HG03064 (cell line): ENCODE measurements at regions not wholly inside any gene's neighbourhood (a gene's known extent, or its start where the extent isn't known, plus 50 kb on each side); places are given as distances from the start of the nearest gene placed in this dataset.
"Not testable (repeated sequence)": the region's sequence is repeated elsewhere in the genome, so short reads cannot be mapped to it uniquely, and the experiment has no call there.

Experiments used
- ATAC-seq: cut with Tn5 transposase; IDR thresholded peaks from one replicate; pipeline ENCODE4 v1.9.1; 2021; ENCODE audit warnings: low read depth; ENCODE audit not compliant: unreplicated experiment

DNA sequence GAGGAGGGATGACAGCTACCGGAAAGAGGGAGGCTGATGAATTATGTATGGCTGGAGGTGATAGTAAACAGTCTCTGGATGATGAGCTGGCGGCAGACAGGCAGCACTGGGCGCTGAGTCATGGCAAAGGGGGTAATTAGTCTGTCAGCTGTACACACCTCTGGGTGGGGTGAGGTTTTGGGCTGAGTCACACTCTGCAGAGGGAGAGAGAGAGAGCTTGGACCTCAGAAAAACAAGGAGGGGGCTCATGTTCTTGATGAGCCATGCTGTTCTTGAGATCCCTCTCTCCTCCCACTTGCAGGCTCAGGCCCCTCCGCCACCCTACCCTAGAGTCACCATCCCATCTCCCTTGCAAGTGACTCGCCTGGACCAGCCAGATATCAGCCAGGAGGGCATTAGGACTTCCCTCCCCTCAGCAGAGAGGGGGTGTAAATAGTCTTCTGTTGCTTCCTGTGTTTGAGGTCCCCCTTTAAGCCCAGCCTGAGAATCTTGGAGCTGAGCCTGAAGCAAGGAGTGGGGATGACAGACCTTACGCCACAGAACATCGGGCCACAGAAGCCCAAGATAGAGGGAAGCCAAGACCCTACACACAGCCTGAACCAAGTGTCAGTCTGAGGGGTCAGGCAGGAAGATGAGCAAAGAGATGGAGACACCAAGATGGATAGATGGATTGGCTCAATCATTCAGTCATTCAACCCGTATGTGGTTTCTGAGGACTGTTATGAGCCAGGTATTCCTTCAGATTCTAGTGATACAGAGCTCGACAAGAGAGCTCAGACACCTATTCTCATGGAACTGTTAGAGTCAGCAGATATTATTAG lies 383.2 kb upstream of the CCL2 start:
- ATAC-seq: no peak

DNA sequence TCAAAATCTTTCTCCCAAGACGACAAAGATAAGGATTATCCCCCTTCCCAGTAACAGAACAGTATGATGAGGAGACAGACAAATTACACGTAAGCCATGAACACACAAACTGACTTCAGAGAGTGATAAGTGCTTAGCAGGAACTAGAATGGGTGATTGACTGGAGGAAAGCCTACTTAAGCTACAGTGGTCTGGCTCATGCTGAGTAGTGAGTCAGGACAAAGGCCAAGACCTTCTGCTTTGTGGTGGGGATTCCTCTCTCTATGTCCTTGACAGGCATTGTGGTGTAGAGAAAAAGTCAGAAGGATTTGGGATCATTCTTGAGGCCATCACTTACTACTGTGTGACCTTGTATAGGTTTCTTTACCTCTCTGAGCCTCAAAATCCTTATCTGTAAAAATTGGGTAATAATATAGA lies 381.9 kb upstream of the CCL2 start:
- no peak for ATAC-seq

DNA sequence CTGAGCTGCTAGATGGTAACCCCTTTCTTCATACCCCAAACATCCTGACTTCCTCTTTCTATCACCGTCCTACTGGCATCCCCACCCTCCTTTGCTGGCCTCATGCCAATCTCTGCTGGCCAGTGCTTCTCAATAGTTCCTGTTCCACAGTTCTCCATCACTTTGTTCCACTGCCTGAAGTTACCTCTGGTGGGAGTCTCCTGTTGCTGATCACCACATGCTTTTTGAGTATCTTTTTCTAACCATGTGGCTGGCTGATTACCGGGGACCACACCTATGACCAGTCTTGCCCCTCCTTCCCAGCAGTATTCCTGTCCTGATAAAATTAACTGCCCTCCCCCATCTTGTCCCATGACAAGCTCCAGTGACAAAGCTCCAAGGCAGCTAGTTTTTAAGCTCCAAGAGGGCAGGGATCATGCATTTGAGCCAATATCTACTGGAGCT lies 380.4 kb upstream of the CCL2 start:
- ATAC-seq: no peak

DNA sequence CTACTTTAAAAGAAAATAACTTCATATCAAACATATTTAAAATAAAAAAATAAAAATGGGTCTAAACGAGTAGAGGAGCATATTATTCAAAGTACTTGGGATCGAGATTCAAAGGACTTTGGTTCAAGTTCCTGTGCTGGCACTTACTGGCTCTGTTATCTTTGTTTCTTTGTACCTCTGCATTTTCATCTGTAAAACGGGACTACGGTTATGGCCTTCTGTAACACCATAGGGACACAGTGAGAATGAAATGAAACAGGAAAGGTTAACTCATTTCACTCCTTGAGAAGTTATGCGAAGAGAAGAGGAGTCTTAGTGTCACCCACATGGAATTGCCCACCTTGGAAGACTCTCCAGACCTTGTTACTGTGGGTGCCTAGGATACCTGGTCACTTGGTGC lies 379.1 kb upstream of the CCL2 start:
- no peak for ATAC-seq

DNA sequence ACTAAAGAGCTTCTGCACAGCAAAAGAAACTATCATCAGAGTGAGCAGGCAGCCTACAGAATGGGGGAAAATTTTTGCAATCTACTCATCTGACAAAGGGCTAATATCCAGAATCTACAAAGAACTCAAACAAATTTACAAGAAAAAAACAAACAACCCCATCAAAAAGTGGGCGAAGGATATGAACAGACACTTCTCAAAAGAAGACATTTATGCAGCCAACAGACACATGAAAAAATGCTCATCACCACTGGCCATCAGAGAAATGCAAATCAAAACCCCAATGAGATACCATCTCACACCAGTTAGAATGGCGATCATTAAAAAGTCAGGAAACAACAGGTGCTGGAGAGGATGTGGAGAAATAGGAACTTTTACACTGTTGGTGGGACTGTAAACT lies 372.8 kb upstream of the CCL2 start:
- not testable (repeated sequence) for ATAC-seq

DNA sequence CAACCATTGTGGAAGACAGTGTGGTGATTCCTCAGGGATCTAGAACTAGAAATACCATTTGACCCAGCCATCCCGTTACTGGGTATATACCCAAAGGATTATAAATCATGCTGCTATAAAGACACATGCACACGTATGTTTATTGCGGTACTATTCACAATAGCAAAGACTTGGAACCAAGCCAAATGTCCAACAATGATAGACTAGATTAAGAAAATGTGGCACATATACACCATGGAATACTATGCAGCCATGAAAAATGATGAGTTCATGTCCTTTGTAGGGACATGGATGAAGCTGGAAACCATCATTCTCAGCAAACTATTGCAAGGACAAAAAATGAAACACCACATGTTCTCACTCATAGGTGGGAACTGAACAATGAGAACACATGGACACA lies 372.4 kb upstream of the CCL2 start:
- ATAC-seq: not testable (repeated sequence)

DNA sequence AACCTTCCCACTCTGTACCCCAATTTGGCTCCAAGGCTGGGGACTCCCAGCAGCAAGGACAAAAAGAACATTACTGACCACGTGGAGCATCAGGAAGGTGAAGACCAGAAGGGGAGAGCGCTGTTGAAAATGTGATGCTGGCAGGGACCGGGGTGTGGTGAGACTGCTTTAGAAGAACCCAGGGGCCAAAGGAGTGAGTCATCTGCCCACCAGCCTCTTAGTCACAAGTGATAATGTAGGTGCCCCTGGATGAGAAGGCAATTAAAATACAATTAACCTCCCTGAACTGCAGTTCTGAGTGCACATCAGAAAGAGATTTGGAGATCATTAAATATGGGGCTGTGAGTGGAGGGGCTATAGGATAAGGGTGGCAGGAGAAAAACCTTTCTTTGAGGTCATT lies 366.6 kb upstream of the CCL2 start:
- no peak for ATAC-seq

DNA sequence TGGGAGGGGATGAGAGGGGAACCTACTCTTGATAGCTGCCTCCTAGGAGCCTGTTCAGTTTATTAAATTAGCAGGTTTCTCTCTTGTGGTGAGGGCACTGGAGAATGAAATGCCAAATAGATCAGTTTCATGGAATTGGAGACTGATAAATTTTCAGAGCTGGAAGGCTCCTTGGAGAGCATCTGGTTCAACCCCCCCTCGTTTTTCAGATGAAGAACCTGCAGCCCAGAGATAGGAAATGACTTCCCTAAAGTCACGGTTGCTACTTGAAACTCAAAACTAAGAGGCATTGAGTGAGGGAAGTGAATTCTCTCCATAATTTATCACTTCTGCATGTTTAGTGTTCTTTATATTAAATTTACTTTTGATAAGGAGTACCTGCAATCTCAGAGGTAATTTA lies 366.0 kb upstream of the CCL2 start:
- ATAC-seq: no peak

DNA sequence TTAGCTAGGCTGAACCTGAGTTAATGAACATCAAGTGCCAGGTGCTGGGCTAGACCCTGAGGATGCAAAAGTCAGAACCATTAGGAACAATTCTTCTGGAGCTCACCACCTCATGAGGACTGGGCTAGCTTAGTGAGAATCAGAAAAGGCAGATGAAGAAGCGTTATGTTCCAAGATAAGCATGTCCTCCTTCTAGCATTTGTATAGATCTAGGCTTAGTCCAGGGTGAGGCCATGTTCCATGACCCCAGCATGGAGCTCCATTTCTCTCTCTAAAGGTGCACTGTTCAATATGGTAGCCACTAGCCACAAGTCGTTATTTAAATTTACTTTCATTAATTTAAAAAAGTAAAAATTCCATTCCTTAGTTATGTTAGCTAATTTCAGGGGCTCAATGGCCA lies 365.3 kb upstream of the CCL2 start:
- no peak for ATAC-seq

DNA sequence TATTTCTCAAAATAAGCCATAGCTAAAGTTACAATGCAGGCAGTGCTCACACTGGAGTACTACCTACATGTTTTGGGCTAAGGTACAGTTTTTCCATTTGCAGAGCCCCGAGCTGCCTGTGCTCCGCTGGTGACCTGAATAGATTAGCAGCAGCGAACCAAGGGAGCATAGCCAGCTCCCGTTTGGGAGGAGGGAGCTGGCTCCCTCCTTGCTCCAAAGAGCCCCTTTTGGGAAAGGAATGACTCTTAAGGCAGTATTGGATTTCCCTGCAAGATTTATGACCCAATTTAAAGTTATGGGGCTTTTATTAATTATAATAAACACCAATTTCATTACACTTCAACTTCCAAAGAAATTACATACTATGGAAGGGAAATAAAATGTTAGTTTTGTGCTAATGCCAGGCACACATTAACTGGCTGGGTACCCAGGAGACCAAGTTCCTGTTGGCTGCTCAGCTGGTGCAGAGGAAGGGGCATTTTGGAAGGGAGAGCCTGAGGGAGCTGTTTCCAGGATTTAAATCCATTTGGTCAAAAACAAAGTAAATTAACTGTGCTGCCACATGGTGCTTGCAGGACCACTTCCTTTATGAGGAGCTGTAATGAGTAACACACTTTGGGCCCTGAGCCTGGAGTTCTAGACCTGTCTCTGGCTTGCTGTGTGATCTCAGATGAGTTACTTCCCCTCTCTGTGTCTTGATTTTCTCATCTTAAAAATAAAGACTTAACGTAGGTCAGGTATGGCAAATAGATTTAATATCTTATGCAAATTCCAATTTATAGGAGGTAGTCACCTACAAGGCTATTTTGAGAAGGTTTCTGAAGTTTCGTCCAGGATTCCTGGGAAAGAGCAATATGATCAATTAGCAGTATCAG lies 362.1 kb upstream of the CCL2 start:
- no peak for ATAC-seq

DNA sequence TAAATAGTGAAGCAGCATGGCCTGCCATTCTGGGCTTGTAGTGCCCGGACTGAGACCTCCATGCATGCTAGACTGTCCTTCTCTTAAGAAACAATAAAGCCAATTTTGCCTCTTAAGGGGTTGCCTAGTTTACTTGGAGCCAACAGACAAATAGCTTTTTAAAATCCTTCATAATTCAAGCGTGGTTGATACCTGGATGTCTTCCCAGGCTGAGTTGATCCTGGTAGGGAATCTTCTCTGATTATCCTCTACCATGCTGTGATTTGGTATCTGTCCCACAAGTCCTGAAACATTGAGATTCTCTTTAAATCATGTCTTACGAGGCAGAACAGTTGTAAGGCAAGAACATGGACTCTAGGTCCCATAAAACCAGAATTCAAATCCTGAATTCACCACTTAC lies 359.6 kb upstream of the CCL2 start:
- no peak for ATAC-seq

DNA sequence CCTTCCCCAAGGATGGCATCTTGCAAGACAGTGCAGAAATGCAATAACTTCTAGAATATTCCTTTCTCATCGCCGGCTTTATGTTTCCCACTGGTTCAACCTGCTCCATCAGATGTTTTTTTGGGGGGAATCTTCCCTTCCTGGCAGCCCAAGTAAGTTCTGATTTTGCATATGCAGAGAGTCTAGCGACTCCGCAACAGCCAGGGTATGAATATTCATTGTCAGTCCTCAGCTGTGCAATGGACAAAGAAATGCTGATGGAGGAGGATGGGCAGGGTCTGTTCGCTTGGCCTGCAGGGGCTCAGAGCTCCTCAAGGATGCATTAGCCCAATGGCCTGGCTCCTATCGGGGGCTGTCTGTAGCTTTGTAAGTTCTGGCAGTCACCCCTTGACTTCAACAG lies 358.8 kb upstream of the CCL2 start:
- no peak for ATAC-seq

DNA sequence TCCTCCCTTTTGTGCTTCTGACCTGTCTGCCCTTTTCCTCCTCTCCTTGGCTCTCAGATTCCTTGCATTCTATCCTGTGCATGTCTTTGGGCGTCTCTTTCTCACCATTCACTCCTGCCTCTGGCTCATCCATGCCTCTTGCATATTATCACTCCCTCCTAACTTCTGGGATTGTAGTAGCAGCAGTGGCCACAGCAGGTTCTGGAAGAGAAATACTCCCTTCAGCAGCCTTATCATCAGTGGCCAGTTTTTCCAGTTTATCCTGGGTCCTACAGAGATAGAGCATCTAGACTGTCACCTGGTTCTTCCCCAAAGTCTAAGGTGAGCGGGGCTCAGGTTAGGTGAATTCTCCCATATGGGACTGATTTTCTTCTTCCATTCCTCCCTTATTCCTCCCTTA lies 354.0 kb upstream of the CCL2 start:
- no peak for ATAC-seq

DNA sequence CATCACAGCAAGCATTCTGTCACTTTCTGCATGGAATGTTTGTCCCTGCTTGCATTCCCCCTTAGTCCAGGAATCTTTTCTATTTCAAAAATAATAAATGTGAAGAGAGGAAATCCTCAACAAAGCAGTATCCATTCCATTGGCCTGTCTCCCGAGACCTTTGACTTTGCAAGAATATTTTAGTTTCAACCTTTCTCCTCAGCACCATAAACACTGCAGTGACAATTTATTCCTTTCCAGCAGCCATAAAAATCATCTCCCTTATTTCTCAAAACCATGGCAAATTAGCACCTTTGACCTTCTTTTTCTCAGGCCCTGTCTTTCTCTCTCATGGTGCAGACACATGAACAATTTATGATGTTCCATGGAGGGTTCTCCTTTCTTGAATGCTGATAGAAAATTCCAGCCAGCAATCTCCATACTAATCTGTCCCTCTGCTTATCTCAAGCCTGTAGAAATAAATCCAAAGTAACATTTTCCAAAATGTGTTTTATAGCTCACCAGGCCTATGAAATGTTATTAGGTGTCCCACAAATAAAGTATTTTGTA lies 352.1 kb upstream of the CCL2 start:
- ATAC-seq: no peak

DNA sequence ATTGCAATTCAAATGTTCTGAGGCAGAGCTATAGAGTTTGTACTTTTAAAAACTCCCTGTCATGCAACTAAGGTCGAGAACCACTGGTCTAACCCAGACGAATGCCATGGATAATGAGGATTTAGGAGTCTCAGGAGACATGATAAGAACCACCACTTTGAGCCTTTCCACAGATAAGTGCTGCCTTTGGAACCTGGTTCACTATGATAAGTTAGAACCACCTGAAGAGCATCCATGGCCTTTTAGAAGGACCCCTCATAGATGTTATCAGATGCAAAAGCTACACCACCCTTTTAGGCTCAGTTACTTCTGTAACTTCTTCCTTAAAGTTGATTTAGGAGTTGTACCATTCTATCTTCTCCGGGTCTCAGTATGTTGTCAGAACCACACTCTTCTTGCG lies 350.6 kb upstream of the CCL2 start:
- ATAC-seq: no peak

DNA sequence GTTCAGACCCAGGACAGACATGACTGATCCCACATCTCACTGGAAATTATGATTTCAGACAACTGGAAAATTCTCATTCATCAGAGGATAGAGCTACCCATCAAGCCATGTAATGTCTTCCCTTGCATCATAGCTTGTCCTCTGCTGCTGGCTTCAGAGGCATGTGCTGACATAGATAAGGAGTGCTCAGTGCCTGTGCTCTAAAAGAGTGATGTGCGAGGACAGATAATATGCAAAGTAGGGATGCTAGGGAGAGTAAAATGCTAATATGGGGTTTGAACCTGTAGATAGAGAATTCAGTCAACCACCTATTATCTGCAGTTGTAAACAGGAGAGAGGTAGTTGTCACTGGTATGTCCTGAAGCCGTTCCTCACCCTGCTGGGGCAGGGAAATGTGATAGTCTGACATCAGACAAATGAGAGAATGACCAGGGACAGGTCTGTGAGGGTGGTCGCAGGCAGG lies 349.7 kb upstream of the CCL2 start:
- ATAC-seq: no peak

DNA sequence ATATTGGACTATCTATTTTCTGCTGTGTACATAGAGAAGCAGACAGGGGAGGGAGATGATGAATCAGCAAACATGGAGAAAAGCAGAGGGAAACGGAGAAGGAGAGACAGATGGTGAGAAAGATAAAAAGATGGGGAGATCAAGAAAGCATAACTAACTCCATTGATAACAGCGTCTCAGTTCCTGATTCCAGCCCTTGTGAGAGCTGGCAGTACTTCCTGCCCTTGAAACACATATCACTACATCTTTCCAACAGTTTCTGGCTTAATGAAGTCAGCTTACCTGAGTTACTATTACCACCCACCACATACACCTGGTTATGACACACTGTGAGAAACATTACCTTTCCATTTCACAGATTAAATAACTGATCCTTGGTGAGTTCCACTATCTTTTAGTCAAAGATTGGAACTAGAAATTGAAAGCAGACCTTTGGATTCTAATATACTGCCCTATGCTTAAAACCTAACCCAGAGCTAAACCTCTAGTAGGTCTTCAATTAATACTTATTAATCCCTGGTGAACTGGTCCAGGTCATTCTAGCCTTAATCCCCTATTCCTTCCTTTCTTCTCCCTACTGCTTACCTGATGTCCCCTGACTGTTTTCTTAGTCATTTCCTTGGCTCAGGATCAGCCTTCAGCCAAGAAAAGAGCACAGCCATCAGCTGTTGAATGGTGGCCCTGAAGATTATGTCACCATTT lies 346.6 kb upstream of the CCL2 start:
- no peak for ATAC-seq

DNA sequence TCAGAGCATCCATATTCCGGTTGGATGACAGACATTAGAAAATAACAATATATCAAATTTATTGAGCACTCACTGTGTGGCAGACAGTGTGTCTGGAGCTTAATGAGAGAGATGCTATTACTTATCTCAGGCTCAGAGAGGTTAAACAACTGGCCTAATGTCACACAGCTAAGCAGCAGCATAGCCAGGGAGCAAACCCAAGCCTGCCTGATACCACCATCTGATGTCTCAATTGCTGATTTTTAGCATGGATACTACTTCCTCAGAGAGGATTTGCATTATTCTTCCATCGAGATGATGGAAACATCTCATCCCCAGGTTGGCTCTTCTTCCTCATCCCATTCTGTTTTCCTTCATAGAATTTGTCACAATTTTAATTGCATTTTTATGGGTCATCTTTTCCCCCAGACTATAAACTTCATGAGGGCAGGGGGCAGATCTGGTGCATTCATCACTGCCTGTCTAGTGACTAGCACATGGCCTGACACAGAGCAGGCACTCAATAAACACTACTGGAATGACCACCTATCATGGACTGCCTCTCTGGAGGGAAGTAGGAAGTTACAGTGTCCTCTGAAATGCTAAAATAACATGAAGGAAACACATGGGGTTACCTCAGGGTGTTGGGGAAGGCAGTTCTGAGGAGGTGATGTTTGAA lies 344.8 kb upstream of the CCL2 start:
- ATAC-seq: no peak

DNA sequence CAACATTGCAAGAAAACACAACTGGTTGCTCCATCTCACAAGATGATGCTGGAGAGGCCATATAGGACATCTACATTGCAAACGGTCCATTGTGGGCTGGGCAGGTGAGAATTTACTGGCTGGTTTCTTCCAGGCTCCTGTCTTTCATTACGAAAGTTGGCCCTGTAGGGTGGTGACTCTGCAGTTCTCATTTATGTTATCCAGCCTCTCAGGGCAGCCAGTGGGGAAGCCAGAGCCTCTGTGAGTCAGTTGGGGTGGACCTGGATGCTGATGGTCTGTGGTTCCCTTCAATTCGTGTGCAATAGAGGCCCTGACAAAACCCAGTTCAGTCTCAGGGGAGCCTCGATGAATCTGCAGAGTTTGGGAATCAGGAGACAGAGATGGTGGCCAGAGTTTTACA lies 341.0 kb upstream of the CCL2 start:
- ATAC-seq: no peak

DNA sequence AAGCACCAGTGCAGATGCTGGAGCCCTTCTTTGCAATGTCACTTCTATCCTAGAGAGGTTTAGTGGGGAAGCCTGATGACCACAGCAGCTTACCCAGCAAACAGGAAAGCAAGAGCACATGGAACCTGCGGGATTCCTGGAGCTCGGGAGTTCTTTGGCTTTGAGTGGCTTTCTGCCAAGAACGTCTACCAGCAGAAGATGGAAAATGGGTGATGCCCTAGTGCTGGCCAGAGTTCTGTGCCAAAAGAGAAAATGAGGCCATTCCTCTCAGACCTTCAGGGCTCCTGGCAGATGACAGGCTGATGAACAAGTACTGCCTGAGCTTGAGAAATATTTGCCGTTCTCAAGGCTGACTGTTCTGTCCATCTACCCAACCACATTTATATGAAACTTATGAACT lies 332.1 kb upstream of the CCL2 start:
- no peak for ATAC-seq
